PC-9 (cell line): ENCODE measurements at regions not wholly inside any gene's neighbourhood (a gene's known extent, or its start where the extent isn't known, plus 50 kb on each side); places are given as distances from the start of the nearest gene placed in this dataset.

Experiments used
- BruUV-seq: library from RNA; stranded (reverse); fragments of 400-500 nt; replicated peaks from 2 replicates; lab custom pipeline; 2021; lab: Mats Ljungman, UMichigan
- CTCF ChIA-PET: fragments of 300-600 bp; sonication (Branson Sonifier 250); formaldehyde crosslinking; loops from one replicate; lab custom pipeline; 2022; ENCODE audit warnings: antibody characterized with exemption; lab: Charles Lee
- POLR2A ChIA-PET: fragments of 300-600 bp; sonication (Branson Sonifier 250); formaldehyde crosslinking; loops from one replicate; lab custom pipeline; 2022; ENCODE audit warnings: antibody characterized with exemption; ENCODE audit not compliant: unreplicated experiment; lab: Charles Lee
- DNase-seq, 2 experiments: peaks; one replicate each; pipeline versions ENCODE4 v3.0.0 to v3.0.0-alpha.2; 2015 to 2022; ENCODE audit warnings: mixed read lengths in 1 of 2
- H2AFZ ChIP-seq: fragments of 200-600 bp; sonication (generic); 2 replicates; pipeline ENCODE4 v1.8.1; 2017; ENCODE audit warnings: antibody characterized with exemption
- H3F3A ChIP-seq: fragments of 200-600 bp; sonication (generic); 2 replicates; pipeline ENCODE4 v1.8.1; 2017; ENCODE audit warnings: antibody characterized with exemption, mild to moderate bottlenecking, low read depth; ENCODE audit not compliant: insufficient read depth
- H3K27ac ChIP-seq: fragments of 200-600 bp; sonication (generic); 2 replicates; pipeline ENCODE4 v1.6.1; 2016; ENCODE audit warnings: mixed run types
- H3K27me3 ChIP-seq: fragments of 200-600 bp; sonication (generic); 2 replicates; pipeline ENCODE4 v1.6.1; 2016; ENCODE audit warnings: low read depth, mixed run types; ENCODE audit not compliant: insufficient read depth
- H3K36me3 ChIP-seq: fragments of 200-600 bp; sonication (generic); 2 replicates; pipeline ENCODE4 v1.6.1; 2016; ENCODE audit warnings: low read depth, mixed run types
- H3K4me1 ChIP-seq: fragments of 200-600 bp; sonication (generic); replicated peaks from 2 replicates; pipeline ENCODE4 v1.6.1; 2016; ENCODE audit warnings: mixed run types; ENCODE audit not compliant: insufficient read depth
- H3K4me2 ChIP-seq: fragments of 200-600 bp; sonication (generic); 2 replicates; pipeline ENCODE4 v1.6.1; 2017; ENCODE audit warnings: mixed run types
- H3K4me3 ChIP-seq: fragments of 200-600 bp; sonication (generic); 2 replicates; pipeline ENCODE4 v1.6.1; 2016; ENCODE audit warnings: mixed run types
- H3K79me2 ChIP-seq: fragments of 200-600 bp; sonication (generic); 2 replicates; pipeline ENCODE4 v1.6.1; 2017; ENCODE audit warnings: low read depth, mixed run types
- H3K9me2 ChIP-seq: fragments of 200-600 bp; sonication (generic); 2 replicates; pipeline ENCODE4 v1.8.1; 2017; ENCODE audit warnings: mild to moderate bottlenecking; ENCODE audit not compliant: insufficient read depth
- H3K9me3 ChIP-seq: fragments of 200-600 bp; sonication (generic); 2 replicates; pipeline ENCODE4 v1.8.1; 2016; ENCODE audit warnings: low read depth; ENCODE audit not compliant: insufficient read depth
- H4K20me1 ChIP-seq: fragments of 200-600 bp; sonication (generic); 2 replicates; pipeline ENCODE4 v1.8.1; 2017; ENCODE audit not compliant: insufficient read depth
- CTCF ChIP-seq: fragments of 200-600 bp; sonication (generic); conservative IDR thresholded peaks from 2 replicates; pipeline ENCODE4 v1.6.1; 2017; ENCODE audit warnings: mixed run types, antibody characterized with exemption, mild to moderate bottlenecking, moderate library complexity
- EZH2 ChIP-seq: fragments of 200-600 bp; sonication (generic); IDR thresholded peaks from 2 replicates; pipeline ENCODE4 v1.8.0; 2017; ENCODE audit warnings: antibody characterized with exemption, low read depth
- intact Hi-C: fragments of 100-400 bp; cut with micrococcal nuclease; formaldehyde crosslinking; loops from one replicate; pipeline ENCODE4 v1.10.0; 2022; ENCODE audit not compliant: unreplicated experiment

GRCh38 chr3:107256963-107257362 is 120.3 kb upstream of the CCDC54 start:
- CTCF ChIA-PET, result no interaction called here
- TF ChIP-seq CTCF, result no peak
- TF ChIP-seq EZH2, result no peak
- Histone ChIP-seq H3K4me1 (no peaks in the 10 kb centered on the region), H3F3A (no peaks in the 10 kb centered on the region), H3K27me3 (no peaks in the 10 kb centered on the region), H3K4me3 (no peak overlapping the region), H3K79me2 (no peaks in the 10 kb centered on the region), H3K9me2 (peaks cover 5% of the 10 kb centered on the region), H3K9me3 (no peaks in the 10 kb centered on the region), H2AFZ (no peak overlapping the region), H3K36me3 (no peaks in the 10 kb centered on the region), H3K4me2 (no peak overlapping the region), H4K20me1 (no peaks in the 10 kb centered on the region), H3K27ac (no peak overlapping the region)
- no TSS peak for BruUV-seq
- intact Hi-C loops, result no loop called here
- DNase-seq, result no peak
- POLR2A ChIA-PET, result no interaction called here

- Histone ChIP-seq H4K20me1 (no peaks in the 10 kb centered on the region), H3K4me3 (no peak overlapping the region), H3K79me2 (no peaks in the 10 kb centered on the region), H3F3A (no peaks in the 10 kb centered on the region), H3K4me2 (no peak overlapping the region), H3K36me3 (no peaks in the 10 kb centered on the region), H3K27me3 (no peaks in the 10 kb centered on the region), H3K9me3 (no peaks in the 10 kb centered on the region), H3K9me2 (peaks cover 5% of the 10 kb centered on the region), H3K27ac (no peak overlapping the region), H3K4me1 (no peaks in the 10 kb centered on the region), H2AFZ (no peak overlapping the region)
- CTCF ChIA-PET, result no interaction called here
- TF ChIP-seq EZH2 (no peak), CTCF (no peak)
- intact Hi-C loops, result no loop called here
- POLR2A ChIA-PET, result no interaction called here
- DNase-seq, result no peak
- BruUV-seq, result no TSS peak
These were observed 118.9 kb upstream of the CCDC54 start for GRCh38 chr3:107258300-107258699.

- no peak for TF ChIP-seq CTCF
- TF ChIP-seq EZH2, result no peak
- intact Hi-C loops, result no loop called here
- BruUV-seq, result no TSS peak
These were observed 117.0 kb upstream of the CCDC54 start for GRCh38 chr3:107260207-107260606.

More at GRCh38 chr3:107260207-107260606, 117.0 kb upstream of the CCDC54 start:
- no peak overlapping the region for H3K4me2 ChIP-seq
- H3K9me2 ChIP-seq, result peaks cover 5% of the 10 kb centered on the region; the same call in 1 of the 2 replicates
- H3F3A ChIP-seq, result no peaks in the 10 kb centered on the region
- no peaks in the 10 kb centered on the region for H3K4me1 ChIP-seq
- H3K27me3 ChIP-seq, result no peaks in the 10 kb centered on the region
- POLR2A ChIA-PET, result no interaction called here
- DNase-seq, result no peak
- no peak overlapping the region for H3K27ac ChIP-seq
- H3K79me2 ChIP-seq, result no peaks in the 10 kb centered on the region
- no peaks in the 10 kb centered on the region for H3K9me3 ChIP-seq
- no peak overlapping the region for H3K4me3 ChIP-seq
- H4K20me1 ChIP-seq, result no peaks in the 10 kb centered on the region
- CTCF ChIA-PET, result interaction anchor here (1.5 kb wide), 1 partner anchor 161 kb away, joined by 4 read pairs; no protein-coding TSS in a partner anchor
- H3K36me3 ChIP-seq, result no peaks in the 10 kb centered on the region
- H2AFZ ChIP-seq, result no peak overlapping the region
